ENCODE measurements at regions not wholly inside any gene's neighbourhood (a gene's known extent, or its start where the extent isn't known, plus 50 kb on each side); places are given as distances from the start of the nearest gene placed in this dataset.
A peak's percentile ranks its signal among the peaks of the same experiment; 100 is the strongest.

- intact Hi-C loops (cut with DNase I; ENCODE audit: low total_unique reads) = no loop called here
- TF ChIP-seq, protein P1, sequence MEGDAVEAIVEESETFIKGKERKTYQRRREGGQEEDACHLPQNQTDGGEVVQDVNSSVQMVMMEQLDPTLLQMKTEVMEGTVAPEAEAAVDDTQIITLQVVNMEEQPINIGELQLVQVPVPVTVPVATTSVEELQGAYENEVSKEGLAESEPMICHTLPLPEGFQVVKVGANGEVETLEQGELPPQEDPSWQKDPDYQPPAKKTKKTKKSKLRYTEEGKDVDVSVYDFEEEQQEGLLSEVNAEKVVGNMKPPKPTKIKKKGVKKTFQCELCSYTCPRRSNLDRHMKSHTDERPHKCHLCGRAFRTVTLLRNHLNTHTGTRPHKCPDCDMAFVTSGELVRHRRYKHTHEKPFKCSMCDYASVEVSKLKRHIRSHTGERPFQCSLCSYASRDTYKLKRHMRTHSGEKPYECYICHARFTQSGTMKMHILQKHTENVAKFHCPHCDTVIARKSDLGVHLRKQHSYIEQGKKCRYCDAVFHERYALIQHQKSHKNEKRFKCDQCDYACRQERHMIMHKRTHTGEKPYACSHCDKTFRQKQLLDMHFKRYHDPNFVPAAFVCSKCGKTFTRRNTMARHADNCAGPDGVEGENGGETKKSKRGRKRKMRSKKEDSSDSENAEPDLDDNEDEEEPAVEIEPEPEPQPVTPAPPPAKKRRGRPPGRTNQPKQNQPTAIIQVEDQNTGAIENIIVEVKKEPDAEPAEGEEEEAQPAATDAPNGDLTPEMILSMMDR (IDR thresholded peaks at IDR 0.05) = no peak
- TF ChIP-seq POLR2A (IDR thresholded peaks at IDR 0.05) = no peak
- H3K4me3 ChIP-seq (ENCODE audit: low read depth, poor library complexity, severe bottlenecking) = no peak overlapping the region
- 54 to 73% methylated on average over 4 of the region's 4 CpGs for WGBS, 2 donors
- DNase-seq (ENCODE audit: low spot score in 2 of 2) = no peak
Measured at GRCh38 chr10:44198780-44199097, 186.2 kb downstream of the CXCL12 start.

- 68 to 71% methylated on average over 4 of the region's 4 CpGs for WGBS, 2 donors
- TF ChIP-seq POLR2A (IDR thresholded peaks at IDR 0.05) = no peak
- TF ChIP-seq, protein P1 (IDR thresholded peaks at IDR 0.05) = no peak
- H3K4me3 ChIP-seq (ENCODE audit: low read depth, poor library complexity, severe bottlenecking) = no peak overlapping the region
- intact Hi-C loops (cut with DNase I; ENCODE audit: low total_unique reads) = no loop called here
- DNase-seq (ENCODE audit: low spot score in 2 of 2) = no peak
Measured at GRCh38 chr10:44198096-44198779, 186.7 kb downstream of the CXCL12 start.

GRCh38 chr10:44197646-44198045, 187.3 kb downstream of the CXCL12 start:
- DNase-seq (ENCODE audit: low spot score in 2 of 2) = no peak
- intact Hi-C loops (cut with DNase I; ENCODE audit: low total_unique reads) = no loop called here
- 96% methylated on average over 3 of the region's 3 CpGs for whole genome bisulfite sequencing, 2 donors
- TF ChIP-seq, protein P1 (IDR thresholded peaks at IDR 0.05) = no peak
- TF ChIP-seq POLR2A (IDR thresholded peaks at IDR 0.05) = no peak
- H3K4me3 ChIP-seq (ENCODE audit: low read depth, poor library complexity, severe bottlenecking) = no peak overlapping the region

DNA sequence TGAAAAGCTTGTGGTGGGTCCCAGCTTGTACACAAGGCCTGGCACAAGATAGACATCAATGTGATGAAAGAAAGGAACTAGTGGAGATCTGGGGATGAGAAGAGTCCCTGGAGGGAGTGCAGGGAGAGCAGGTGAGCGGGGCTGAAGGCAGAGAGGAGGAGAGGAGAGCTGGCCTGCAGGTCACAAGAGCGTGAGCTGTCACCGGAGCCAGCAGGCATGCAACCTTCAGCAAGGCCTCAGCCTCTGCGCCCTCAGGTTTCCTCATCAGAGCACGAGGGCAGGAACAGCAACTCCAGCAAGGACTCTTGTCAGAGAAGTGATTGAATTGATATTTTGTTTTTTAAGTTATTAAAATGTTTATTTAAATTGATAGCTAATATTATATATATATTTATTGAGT, 188.6 kb downstream of the CXCL12 start:
- H3K4me3 ChIP-seq (ENCODE audit: low read depth, poor library complexity, severe bottlenecking) = no peak overlapping the region
- DNase-seq (ENCODE audit: low spot score in 2 of 2) = no peak
- 93 to 94% methylated on average over 5 of the region's 5 CpGs for WGBS, 2 donors
- intact Hi-C loops (cut with DNase I; ENCODE audit: low total_unique reads) = no loop called here
- TF ChIP-seq, protein P1 (IDR thresholded peaks at IDR 0.05) = no peak
- TF ChIP-seq POLR2A (IDR thresholded peaks at IDR 0.05) = no peak

- 77 to 94% methylated on average over 2 of the region's 2 CpGs for WGBS, 2 donors
- DNase-seq (ENCODE audit: low spot score in 2 of 2) = no peak
- intact Hi-C loops (cut with DNase I; ENCODE audit: low total_unique reads) = no loop called here
- H3K4me3 ChIP-seq (ENCODE audit: low read depth, poor library complexity, severe bottlenecking) = no peak overlapping the region
- no peak for TF ChIP-seq POLR2A (IDR thresholded peaks at IDR 0.05)
Measured at GRCh38 chr10:44196008-44196320, 188.9 kb downstream of the CXCL12 start.

DNA sequence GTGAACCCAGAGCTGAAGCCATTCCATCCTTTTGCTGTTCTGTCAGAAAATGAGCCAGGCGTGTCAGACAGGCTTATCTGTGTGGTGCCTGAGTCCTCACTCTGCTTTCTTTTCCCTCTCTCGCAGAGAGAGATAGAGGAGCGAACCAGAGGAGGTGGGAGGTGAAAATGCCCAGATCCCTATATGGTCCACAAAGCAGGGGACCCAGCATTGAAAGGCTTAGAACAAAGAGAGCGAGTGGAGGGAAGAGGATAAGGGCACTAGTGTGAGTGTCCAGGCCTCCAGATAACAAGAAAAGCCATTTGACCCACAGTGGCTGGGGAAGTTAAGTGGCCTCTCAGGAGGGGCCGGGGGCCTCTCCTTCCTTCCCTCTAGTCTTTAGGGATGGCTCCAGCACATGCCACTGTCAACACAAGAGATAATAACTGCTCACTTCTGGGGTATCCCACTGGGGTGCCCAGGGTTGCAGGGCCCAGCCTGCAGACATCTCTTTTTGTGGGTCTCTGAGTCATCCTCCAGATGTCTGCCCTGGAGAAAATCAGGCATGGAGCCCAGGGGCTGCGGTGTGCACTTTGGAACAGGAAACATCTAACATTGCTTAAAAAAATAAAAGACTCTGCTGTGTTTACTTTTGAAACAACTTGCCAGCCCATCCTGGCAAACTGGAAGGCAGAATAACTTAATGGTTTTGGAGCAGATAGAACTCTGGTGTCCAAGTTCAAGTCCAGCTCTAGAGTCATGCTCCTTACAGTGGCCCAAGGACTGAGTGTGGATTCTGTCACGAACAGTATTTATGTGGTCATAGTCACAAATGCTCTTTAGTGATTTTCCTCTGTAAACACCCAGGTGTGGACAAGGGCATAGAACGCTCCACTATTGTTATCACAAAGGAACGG, 189.5 kb downstream of the CXCL12 start:
- peak in 1 of 2 donors; percentile 47 for DNase-seq (ENCODE audit: low spot score in 2 of 2)
- intact Hi-C loops (cut with DNase I; ENCODE audit: low total_unique reads) = no loop called here
- WGBS, 2 donors = 65 to 68% methylated on average over 9 of the region's 9 CpGs
- no peak for TF ChIP-seq POLR2A (IDR thresholded peaks at IDR 0.05)
- TF ChIP-seq, protein P1 (IDR thresholded peaks at IDR 0.05) = no peak
- H3K4me3 ChIP-seq (ENCODE audit: low read depth, poor library complexity, severe bottlenecking) = no peak overlapping the region
